SU-DHL-6 (cell line): ENCODE measurements at regions not wholly inside any gene's neighbourhood (a gene's known extent, or its start where the extent isn't known, plus 50 kb on each side); places are given as distances from the start of the nearest gene placed in this dataset.

Experiments used
- EZH2phosphoT487 ChIP-seq: fragments of 200-600 bp; sonication (generic), shearing (Covaris generic); conservative IDR thresholded peaks from 2 replicates; pipeline ENCODE4 v1.6.1; 2018; ENCODE audit warnings: mild to moderate bottlenecking, antibody characterized with exemption, low read length, moderate library complexity, mixed read lengths
- TF ChIP-seq, protein P1 (sequence below): fragments of 200-600 bp; sonication (generic); IDR thresholded peaks from one replicate; pipeline ENCODE4 v1.5.1; 2017; ENCODE audit warnings: antibody characterized with exemption, mild to moderate bottlenecking, low read length, moderate library complexity; ENCODE audit not compliant: insufficient read depth, poor library complexity, severe bottlenecking

DNA sequence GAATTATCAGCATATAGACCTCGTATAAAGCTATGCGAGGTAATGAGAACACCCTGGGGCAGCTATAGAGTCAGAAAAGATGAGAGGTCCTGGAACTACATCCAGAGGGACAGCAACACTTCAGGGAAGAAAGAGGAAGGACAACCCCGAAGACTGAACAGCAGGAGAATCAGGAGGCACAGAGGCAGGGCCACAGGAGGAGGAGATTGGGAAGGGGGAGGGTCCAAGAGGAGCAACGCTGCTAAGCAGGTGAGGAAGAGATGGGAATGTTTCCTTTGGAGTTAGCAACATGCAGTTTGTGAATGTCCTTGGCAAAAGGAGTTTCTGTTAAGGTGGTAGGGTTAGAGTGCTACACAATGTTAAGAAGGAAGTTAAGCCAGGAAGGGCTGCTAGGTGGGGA is 79.5 kb upstream of the OLIG3 start:
- TF ChIP-seq, protein P1, sequence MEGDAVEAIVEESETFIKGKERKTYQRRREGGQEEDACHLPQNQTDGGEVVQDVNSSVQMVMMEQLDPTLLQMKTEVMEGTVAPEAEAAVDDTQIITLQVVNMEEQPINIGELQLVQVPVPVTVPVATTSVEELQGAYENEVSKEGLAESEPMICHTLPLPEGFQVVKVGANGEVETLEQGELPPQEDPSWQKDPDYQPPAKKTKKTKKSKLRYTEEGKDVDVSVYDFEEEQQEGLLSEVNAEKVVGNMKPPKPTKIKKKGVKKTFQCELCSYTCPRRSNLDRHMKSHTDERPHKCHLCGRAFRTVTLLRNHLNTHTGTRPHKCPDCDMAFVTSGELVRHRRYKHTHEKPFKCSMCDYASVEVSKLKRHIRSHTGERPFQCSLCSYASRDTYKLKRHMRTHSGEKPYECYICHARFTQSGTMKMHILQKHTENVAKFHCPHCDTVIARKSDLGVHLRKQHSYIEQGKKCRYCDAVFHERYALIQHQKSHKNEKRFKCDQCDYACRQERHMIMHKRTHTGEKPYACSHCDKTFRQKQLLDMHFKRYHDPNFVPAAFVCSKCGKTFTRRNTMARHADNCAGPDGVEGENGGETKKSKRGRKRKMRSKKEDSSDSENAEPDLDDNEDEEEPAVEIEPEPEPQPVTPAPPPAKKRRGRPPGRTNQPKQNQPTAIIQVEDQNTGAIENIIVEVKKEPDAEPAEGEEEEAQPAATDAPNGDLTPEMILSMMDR = no peak
- no peak for TF ChIP-seq EZH2phosphoT487
